A673 (cell line): ENCODE measurements at regions not wholly inside any gene's neighbourhood (a gene's known extent, or its start where the extent isn't known, plus 50 kb on each side); places are given as distances from the start of the nearest gene placed in this dataset.

Experiments used
- EZH2 ChIP-seq: fragments of 200-600 bp; sonication (generic); IDR thresholded peaks from 2 replicates; pipeline ENCODE4 v1.6.1; 2017; ENCODE audit warnings: borderline replicate concordance, low read depth, mild to moderate bottlenecking, mixed read lengths, antibody characterized with exemption, low read length; ENCODE audit not compliant: poor library complexity, severe bottlenecking
- TF ChIP-seq, protein P1 (sequence below): fragments of 300-800, 200-600 bp; sonication (generic); conservative IDR thresholded peaks from 2 replicates; pipeline ENCODE4 v1.5.1; 2017; ENCODE audit warnings: low read depth, mild to moderate bottlenecking, antibody characterized with exemption, low read length, moderate library complexity, mixed read lengths

GRCh38 chr16:13335879-13336278, 434.5 kb downstream of the SHISA9 start:
- TF ChIP-seq, protein P1, sequence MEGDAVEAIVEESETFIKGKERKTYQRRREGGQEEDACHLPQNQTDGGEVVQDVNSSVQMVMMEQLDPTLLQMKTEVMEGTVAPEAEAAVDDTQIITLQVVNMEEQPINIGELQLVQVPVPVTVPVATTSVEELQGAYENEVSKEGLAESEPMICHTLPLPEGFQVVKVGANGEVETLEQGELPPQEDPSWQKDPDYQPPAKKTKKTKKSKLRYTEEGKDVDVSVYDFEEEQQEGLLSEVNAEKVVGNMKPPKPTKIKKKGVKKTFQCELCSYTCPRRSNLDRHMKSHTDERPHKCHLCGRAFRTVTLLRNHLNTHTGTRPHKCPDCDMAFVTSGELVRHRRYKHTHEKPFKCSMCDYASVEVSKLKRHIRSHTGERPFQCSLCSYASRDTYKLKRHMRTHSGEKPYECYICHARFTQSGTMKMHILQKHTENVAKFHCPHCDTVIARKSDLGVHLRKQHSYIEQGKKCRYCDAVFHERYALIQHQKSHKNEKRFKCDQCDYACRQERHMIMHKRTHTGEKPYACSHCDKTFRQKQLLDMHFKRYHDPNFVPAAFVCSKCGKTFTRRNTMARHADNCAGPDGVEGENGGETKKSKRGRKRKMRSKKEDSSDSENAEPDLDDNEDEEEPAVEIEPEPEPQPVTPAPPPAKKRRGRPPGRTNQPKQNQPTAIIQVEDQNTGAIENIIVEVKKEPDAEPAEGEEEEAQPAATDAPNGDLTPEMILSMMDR = no peak
- no peak for TF ChIP-seq EZH2
